ENCODE measurements at regions not wholly inside any gene's neighbourhood (a gene's known extent, or its start where the extent isn't known, plus 50 kb on each side); places are given as distances from the start of the nearest gene placed in this dataset.

- TF ChIP-seq CTCF (IDR thresholded peaks at IDR 0.05; ENCODE audit: insufficient read depth, low read length, poor library complexity, severe bottlenecking) (no peak), EZH2phosphoT487 (conservative IDR thresholded peaks at IDR 0.05; ENCODE audit: low read length) (no peak)
Measured at GRCh38 chr2:33678436-33678835, 79.3 kb upstream of the FAM98A start.

Measured in SU-DHL-6 (cell line).